Tibial nerve (tissue), 4 donors: ENCODE measurements at regions not wholly inside any gene's neighbourhood (a gene's known extent, or its start where the extent isn't known, plus 50 kb on each side); places are given as distances from the start of the nearest gene placed in this dataset.

Experiments used
- DNase-seq, 2 donors: peaks; one replicate each; pipeline ENCODE4 v3.0.0-alpha.2; 2019; ENCODE audit warnings: low spot score in 2 of 2
- H3K27ac ChIP-seq, 4 donors: fragments of 200-600 bp; sonication (generic) in 3 of 4; one replicate each; pipeline ENCODE4 v1.5.1; 2017 to 2019; ENCODE audit warnings: mild to moderate bottlenecking in 1 of 4
- H3K27me3 ChIP-seq, 2 donors: fragments of 200-600 bp; sonication (generic) in 1 of 2; one replicate each; pipeline versions ENCODE4 v1.5.1 to v1.6.0; 2017 to 2019
- H3K36me3 ChIP-seq, 3 donors: fragments of 200-600 bp; sonication (generic); one replicate each; pipeline ENCODE4 v1.5.1; 2018 to 2019
- H3K4me1 ChIP-seq, 4 donors: fragments of 200-600 bp; sonication (generic) in 3 of 4; one replicate each; pipeline ENCODE4 v1.5.1; 2017 to 2019
- H3K4me3 ChIP-seq, 4 donors: fragments of 200-600 bp; sonication (generic) in 3 of 4; one replicate each; pipeline ENCODE4 v1.5.1; 2017 to 2019; ENCODE audit warnings: mild to moderate bottlenecking in 1 of 4, moderate library complexity in 1 of 4
- H3K9me3 ChIP-seq, 4 donors: fragments of 200-600 bp; sonication (generic) in 3 of 4; one replicate each; pipeline ENCODE4 v1.5.1; 2017 to 2019
- EP300 ChIP-seq, 2 donors: sonication (generic); formaldehyde crosslinking; IDR thresholded peaks; one replicate each; pipeline ENCODE4 v1.6.1; 2017; ENCODE audit warnings: antibody characterized with exemption in 2 of 2, mild to moderate bottlenecking in 1 of 2
- POLR2A ChIP-seq, 2 donors: fragments of 450-650 bp; IDR thresholded peaks; one replicate each; pipeline ENCODE4 v1.6.1; 2017; ENCODE audit warnings: antibody characterized with exemption in 2 of 2, mild to moderate bottlenecking in 2 of 2, moderate library complexity in 2 of 2
- WGBS, 2 donors: methylation state at CpG; one replicate each; pipeline ENCODE4 v1.1.5; 2018; 5-methylcytosine and 5-hydroxymethylcytosine counted together
- TF ChIP-seq, protein P1 (sequence below), 5 experiments: fragments of 200-600 bp in 3 of 5; fragments of 450-650 bp in 2 of 5; sonication (generic) in 3 of 5; IDR thresholded peaks; one replicate each; pipeline ENCODE4 v1.5.1; 2016 to 2019; ENCODE audit warnings: antibody characterized with exemption in 5 of 5, mild to moderate bottlenecking in 3 of 5, moderate library complexity in 2 of 5

DNA sequence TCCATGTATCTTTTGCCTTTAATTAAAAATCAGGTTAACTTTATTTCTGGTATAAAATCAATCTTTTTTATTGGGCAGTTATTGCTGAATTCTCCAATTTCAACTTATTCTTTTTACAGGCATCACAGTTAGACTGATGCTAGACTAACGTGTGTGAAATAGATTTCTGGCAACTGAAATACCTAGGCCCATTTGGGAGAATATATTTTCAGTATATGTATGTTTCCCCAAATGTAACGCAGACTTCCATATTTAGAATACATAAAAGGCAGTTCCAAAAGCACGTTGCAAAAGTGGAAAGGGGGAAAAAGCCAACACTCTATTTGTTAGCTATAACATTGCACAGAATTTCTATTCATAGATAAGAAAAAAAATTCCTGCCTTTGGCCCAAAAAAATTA is 297.0 kb downstream of the ATP23 start:
- Histone ChIP-seq H3K36me3 (no peaks in the 10 kb centered on the region), H3K4me3 (no peak overlapping the region), H3K9me3 (no peaks in the 10 kb centered on the region), H3K27ac (no peak overlapping the region), H3K4me1 (no peaks in the 10 kb centered on the region), H3K27me3 (no peaks in the 10 kb centered on the region)
- DNase-seq = no peak
- 71 to 74% methylated on average over 3 of the region's 3 CpGs for WGBS, 2 donors
- no peak for TF ChIP-seq POLR2A (IDR thresholded peaks at IDR 0.05)
- no peak for TF ChIP-seq EP300 (IDR thresholded peaks at IDR 0.05)
- TF ChIP-seq, protein P1, sequence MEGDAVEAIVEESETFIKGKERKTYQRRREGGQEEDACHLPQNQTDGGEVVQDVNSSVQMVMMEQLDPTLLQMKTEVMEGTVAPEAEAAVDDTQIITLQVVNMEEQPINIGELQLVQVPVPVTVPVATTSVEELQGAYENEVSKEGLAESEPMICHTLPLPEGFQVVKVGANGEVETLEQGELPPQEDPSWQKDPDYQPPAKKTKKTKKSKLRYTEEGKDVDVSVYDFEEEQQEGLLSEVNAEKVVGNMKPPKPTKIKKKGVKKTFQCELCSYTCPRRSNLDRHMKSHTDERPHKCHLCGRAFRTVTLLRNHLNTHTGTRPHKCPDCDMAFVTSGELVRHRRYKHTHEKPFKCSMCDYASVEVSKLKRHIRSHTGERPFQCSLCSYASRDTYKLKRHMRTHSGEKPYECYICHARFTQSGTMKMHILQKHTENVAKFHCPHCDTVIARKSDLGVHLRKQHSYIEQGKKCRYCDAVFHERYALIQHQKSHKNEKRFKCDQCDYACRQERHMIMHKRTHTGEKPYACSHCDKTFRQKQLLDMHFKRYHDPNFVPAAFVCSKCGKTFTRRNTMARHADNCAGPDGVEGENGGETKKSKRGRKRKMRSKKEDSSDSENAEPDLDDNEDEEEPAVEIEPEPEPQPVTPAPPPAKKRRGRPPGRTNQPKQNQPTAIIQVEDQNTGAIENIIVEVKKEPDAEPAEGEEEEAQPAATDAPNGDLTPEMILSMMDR (IDR thresholded peaks at IDR 0.05) = no peak

DNA sequence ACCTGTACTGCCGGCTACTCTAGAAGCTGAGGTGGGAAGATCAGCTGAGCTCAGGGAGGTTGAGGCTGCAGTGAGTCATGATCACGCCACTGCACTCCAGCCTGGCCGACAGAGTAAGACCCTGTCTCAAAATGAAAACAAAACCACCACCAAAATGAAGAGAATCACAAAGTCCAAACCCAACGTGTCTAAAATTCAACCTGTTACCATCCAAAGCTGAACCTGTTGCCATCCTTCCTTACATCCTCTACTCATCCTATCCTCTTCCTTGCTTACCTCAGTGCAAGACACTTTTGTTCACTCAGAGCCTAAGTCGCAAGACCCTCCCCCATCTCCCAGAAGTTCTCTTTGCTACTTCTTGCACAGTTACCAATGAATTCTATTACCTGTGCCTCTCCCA is 299.7 kb downstream of the ATP23 start:
- no peaks in the 10 kb centered on the region for H3K4me1 ChIP-seq
- H3K27ac ChIP-seq = no peak overlapping the region
- H3K4me3 ChIP-seq = no peak overlapping the region
- no peak for TF ChIP-seq EP300 (IDR thresholded peaks at IDR 0.05)
- no peak for TF ChIP-seq POLR2A (IDR thresholded peaks at IDR 0.05)
- TF ChIP-seq, protein P1 (IDR thresholded peaks at IDR 0.05) = no peak
- no peaks in the 10 kb centered on the region for H3K27me3 ChIP-seq
- no peaks in the 10 kb centered on the region for H3K36me3 ChIP-seq
- 92 to 94% methylated on average over 5 of the region's 5 CpGs for WGBS, 2 donors
- H3K9me3 ChIP-seq = no peaks in the 10 kb centered on the region
- no peak for DNase-seq

DNA sequence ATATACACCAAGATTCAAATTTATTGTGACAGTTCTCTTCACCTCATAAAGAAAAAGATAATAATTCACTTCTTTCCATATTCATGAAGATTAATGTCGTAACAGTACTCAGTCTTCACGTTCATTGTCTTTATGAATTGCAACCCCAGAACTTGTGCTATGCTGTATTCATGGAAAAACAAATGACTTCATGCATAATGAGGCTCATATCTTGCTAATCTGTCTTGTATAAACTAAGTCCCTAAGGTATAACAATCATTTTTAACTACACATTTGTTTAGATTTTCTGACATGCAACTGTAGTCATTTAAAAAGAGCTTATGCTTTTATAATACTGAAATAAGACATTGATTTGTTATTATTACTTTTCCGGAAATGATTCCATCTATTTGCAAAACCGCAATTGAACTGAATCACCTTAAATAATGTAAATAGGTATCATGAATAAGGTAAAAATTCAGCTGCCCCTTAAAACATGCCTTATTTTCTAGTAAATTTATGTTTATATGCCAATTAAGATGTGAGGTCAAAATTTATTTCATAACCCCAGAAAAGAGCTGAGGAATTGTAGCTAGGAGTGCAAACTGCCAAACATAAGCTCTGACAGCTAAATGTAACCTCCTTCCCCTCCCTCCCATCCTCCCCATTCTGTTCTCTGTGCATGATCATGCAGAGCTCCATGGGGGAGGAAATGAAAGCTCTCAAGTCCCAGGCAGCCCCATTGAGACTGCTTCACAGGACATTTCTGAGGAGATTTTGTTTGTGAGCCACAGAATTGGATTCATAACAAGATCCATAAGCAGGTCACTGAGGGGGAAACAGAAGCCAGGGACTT is 301.6 kb downstream of the ATP23 start:
- Histone ChIP-seq H3K4me3 (no peak overlapping the region), H3K27me3 (no peaks in the 10 kb centered on the region), H3K4me1 (no peaks in the 10 kb centered on the region), H3K9me3 (no peaks in the 10 kb centered on the region), H3K27ac (no peak overlapping the region), H3K36me3 (no peaks in the 10 kb centered on the region)
- DNase-seq = no peak
- 63 to 71% methylated on average over 4 of the region's 4 CpGs for WGBS, 2 donors
- TF ChIP-seq, protein P1 (IDR thresholded peaks at IDR 0.05) = no peak
- no peak for TF ChIP-seq EP300 (IDR thresholded peaks at IDR 0.05)
- no peak for TF ChIP-seq POLR2A (IDR thresholded peaks at IDR 0.05)

GRCh38 chr12:58247633-58248032 is 306.3 kb downstream of the ATP23 start:
- Histone ChIP-seq H3K27me3 (no peaks in the 10 kb centered on the region), H3K4me3 (no peak overlapping the region), H3K9me3 (no peaks in the 10 kb centered on the region), H3K36me3 (no peaks in the 10 kb centered on the region), H3K4me1 (peaks cover 0 to 8% (median 0%) of the 10 kb centered on the region in 4 donors), H3K27ac (no peak overlapping the region)
- DNase-seq = no peak
- TF ChIP-seq, protein P1 (IDR thresholded peaks at IDR 0.05) = no peak
- TF ChIP-seq POLR2A (IDR thresholded peaks at IDR 0.05) (no peak), EP300 (IDR thresholded peaks at IDR 0.05) (no peak)
- WGBS, 2 donors = 88 to 94% methylated on average over 4 of the region's 4 CpGs

DNA sequence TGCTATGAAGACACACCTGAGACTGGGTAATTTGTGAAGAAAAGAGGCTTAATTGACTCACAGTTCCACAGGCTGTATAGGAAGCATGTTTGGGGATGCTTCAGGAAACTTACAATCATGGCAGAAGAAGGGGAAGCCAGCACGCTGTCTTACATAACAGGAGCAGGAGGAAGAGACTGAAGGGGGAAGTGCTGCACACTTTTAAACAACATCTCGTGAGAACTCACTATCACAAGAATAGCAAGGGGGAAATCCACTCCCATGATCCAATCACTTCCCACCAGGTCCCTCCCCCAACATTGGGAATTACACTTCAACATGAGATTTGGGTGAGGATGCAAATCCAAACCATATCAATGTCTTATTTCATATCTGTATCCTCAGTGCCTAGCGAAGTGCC is 307.2 kb downstream of the ATP23 start:
- Histone ChIP-seq H3K27ac (no peak overlapping the region), H3K9me3 (no peaks in the 10 kb centered on the region), H3K27me3 (no peaks in the 10 kb centered on the region), H3K36me3 (no peaks in the 10 kb centered on the region), H3K4me1 (peaks cover 0 to 8% (median 0%) of the 10 kb centered on the region in 4 donors), H3K4me3 (no peak overlapping the region)
- no peak for DNase-seq
- TF ChIP-seq POLR2A (IDR thresholded peaks at IDR 0.05) (no peak), EP300 (IDR thresholded peaks at IDR 0.05) (no peak)
- TF ChIP-seq, protein P1 (IDR thresholded peaks at IDR 0.05) = no peak
- WGBS, 2 donors = 85 to 86% methylated on average over 3 of the region's 3 CpGs
